ENCODE measurements at regions not wholly inside any gene's neighbourhood (a gene's known extent, or its start where the extent isn't known, plus 50 kb on each side); places are given as distances from the start of the nearest gene placed in this dataset.

DNA sequence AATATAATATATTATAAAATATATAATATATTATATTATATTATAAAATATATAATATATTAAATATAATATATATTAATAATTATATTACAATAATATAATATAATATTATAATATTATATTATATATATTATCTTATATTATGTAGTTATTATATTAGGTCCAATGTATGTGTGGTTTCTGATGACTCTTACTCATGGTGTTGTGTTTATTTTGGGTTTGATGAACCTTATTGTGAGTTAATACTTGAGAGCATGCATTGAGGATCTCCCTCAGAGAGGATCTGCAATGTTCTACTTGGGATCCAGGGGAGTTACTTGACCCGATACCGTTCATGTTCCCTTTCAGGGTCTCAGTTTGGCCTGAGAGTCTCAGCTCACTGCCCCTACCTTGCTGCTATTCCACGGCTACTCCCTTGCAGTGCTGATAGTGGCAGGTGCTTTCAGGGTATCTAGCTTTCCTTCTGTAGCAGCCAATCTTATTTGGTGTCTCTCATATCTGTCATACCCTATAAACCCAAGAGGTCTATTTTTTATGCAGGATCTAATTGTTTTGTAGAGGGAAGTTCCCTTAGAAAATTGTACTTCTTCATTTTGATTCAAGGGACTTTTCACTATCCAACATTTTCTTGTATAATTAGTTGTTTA, 89.1 kb upstream of the ZDHHC17 start:
- TF ChIP-seq, protein P1, sequence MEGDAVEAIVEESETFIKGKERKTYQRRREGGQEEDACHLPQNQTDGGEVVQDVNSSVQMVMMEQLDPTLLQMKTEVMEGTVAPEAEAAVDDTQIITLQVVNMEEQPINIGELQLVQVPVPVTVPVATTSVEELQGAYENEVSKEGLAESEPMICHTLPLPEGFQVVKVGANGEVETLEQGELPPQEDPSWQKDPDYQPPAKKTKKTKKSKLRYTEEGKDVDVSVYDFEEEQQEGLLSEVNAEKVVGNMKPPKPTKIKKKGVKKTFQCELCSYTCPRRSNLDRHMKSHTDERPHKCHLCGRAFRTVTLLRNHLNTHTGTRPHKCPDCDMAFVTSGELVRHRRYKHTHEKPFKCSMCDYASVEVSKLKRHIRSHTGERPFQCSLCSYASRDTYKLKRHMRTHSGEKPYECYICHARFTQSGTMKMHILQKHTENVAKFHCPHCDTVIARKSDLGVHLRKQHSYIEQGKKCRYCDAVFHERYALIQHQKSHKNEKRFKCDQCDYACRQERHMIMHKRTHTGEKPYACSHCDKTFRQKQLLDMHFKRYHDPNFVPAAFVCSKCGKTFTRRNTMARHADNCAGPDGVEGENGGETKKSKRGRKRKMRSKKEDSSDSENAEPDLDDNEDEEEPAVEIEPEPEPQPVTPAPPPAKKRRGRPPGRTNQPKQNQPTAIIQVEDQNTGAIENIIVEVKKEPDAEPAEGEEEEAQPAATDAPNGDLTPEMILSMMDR (conservative IDR thresholded peaks at IDR 0.05; ENCODE audit: low read depth, low read length), result no peak
- TF ChIP-seq EZH2 (IDR thresholded peaks at IDR 0.05; ENCODE audit: borderline replicate concordance, low read depth, low read length, poor library complexity, severe bottlenecking), result no peak

Data from A673 (cell line).